Lung (tissue), 11 donors: ENCODE measurements at regions not wholly inside any gene's neighbourhood (a gene's known extent, or its start where the extent isn't known, plus 50 kb on each side); places are given as distances from the start of the nearest gene placed in this dataset.
A peak's percentile ranks its signal among the peaks of the same experiment; 100 is the strongest.

Experiments
- ATAC-seq: fragments of 200-7000 bp; cut with Tn5 transposase; one replicate; pipeline ENCODE4 v1.9.1; 2020; ENCODE audit warnings: moderate number of reproducible peaks; ENCODE audit not compliant: insufficient read depth, low FRiP score
- DNase-seq, 3 donors: peaks; one replicate each; pipeline ENCODE4 v3.0.0-alpha.2; 2013 to 2017
- H3K27ac ChIP-seq, 2 donors: one replicate each; pipeline ENCODE4 v1.5.1; 2013; ENCODE audit warnings: mild to moderate bottlenecking in 2 of 2, moderate library complexity in 2 of 2, control low read depth in 1 of 2, inconsistent platforms in 1 of 2, low read depth in 1 of 2, low read length in 1 of 2
- H3K27me3 ChIP-seq, 3 donors: one replicate each; pipeline ENCODE4 v1.5.1; 2013; ENCODE audit warnings: low read length in 2 of 3; ENCODE audit not compliant: control insufficient read depth in 3 of 3, insufficient read depth in 3 of 3
- H3K36me3 ChIP-seq, 4 donors: one replicate each; pipeline ENCODE4 v1.5.1; 2013; ENCODE audit warnings: low read length in 4 of 4, mild to moderate bottlenecking in 1 of 4, moderate library complexity in 1 of 4; ENCODE audit not compliant: control insufficient read depth in 4 of 4, insufficient read depth in 4 of 4
- H3K4me1 ChIP-seq, 5 donors: one replicate each; pipeline ENCODE4 v1.5.1; 2013; ENCODE audit warnings: low read length in 5 of 5, mild to moderate bottlenecking in 2 of 5, moderate library complexity in 1 of 5; ENCODE audit not compliant: control insufficient read depth in 5 of 5, insufficient read depth in 5 of 5
- H3K4me3 ChIP-seq: one replicate; pipeline ENCODE4 v1.5.1; 2013; ENCODE audit warnings: mild to moderate bottlenecking, control low read depth, moderate library complexity
- H3K9ac ChIP-seq, 2 donors: one replicate each; pipeline ENCODE4 v1.5.1; 2013; ENCODE audit warnings: low read length in 2 of 2, control low read depth in 1 of 2; ENCODE audit not compliant: insufficient read depth in 1 of 2
- H3K9me3 ChIP-seq, 4 donors: one replicate each; pipeline ENCODE4 v1.5.1; 2013; ENCODE audit warnings: low read length in 3 of 4, mild to moderate bottlenecking in 1 of 4, moderate library complexity in 1 of 4; ENCODE audit not compliant: control insufficient read depth in 4 of 4, insufficient read depth in 3 of 4
- WGBS, 2 donors: extraction: QIAGEN DNeasy Blood & Tissue Kit; methylation state at CpG; one replicate each; pipeline ENCODE4 v1.1.7; 2013; 5-methylcytosine and 5-hydroxymethylcytosine counted together
- TF ChIP-seq, protein P1 (sequence below): IDR thresholded peaks from 2 replicates; pipeline ENCODE4 v1.5.1; 2012; ENCODE audit warnings: mild to moderate bottlenecking; ENCODE audit errors: control extremely low read depth, extremely low read depth
- donor health status: control.
- donor health status: control.
- donor health status: Bipolar disorder and iron deficiency.
- donor health status: healthy.
- donor health status: DM: yes; HTN: yes; CAD: no.

DNA sequence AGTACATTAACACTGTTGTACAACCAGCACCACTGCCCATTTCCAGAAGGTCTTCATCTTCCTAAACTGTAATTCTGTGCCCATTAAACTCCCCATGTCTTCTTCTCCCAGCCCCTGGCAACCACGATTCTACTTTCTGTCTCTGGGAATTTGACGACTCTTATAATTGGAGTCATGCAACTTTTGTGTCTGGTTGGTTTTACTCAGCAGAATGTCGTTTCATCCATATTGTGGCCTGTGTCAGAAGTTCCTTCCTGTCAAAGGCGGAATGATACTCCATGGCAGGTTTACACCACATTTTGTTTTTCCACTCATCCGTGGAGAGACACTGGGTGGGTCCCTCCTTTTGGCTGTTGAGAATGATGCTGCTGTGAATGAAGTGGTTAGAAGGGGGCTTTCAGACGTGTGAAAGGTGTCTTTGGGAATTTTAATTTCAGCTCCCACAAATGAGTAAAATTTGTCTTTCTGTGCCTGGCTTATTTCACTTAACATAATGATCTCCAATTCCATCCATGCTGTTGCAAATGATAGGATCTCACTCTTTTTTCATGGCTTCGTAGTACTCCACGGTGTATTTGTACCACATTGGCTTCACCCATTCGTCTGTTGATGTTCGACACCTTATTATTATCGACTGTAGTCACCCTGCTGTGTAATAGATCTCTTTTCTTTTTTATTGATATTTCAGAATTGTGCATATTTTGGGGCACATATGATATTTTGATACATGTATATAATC lies 86.1 kb upstream of the SEPTIN5 start:
- Histone ChIP-seq H3K9ac (no peak overlapping the region), H3K27ac (no peak overlapping the region), H3K36me3 (no peaks in the 10 kb centered on the region), H3K9me3 (no peaks in the 10 kb centered on the region), H3K4me3 (no peak overlapping the region), H3K27me3 (no peaks in the 10 kb centered on the region), H3K4me1 (no peaks in the 10 kb centered on the region)
- TF ChIP-seq, protein P1, sequence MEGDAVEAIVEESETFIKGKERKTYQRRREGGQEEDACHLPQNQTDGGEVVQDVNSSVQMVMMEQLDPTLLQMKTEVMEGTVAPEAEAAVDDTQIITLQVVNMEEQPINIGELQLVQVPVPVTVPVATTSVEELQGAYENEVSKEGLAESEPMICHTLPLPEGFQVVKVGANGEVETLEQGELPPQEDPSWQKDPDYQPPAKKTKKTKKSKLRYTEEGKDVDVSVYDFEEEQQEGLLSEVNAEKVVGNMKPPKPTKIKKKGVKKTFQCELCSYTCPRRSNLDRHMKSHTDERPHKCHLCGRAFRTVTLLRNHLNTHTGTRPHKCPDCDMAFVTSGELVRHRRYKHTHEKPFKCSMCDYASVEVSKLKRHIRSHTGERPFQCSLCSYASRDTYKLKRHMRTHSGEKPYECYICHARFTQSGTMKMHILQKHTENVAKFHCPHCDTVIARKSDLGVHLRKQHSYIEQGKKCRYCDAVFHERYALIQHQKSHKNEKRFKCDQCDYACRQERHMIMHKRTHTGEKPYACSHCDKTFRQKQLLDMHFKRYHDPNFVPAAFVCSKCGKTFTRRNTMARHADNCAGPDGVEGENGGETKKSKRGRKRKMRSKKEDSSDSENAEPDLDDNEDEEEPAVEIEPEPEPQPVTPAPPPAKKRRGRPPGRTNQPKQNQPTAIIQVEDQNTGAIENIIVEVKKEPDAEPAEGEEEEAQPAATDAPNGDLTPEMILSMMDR = no peak
- 77 to 85% methylated on average over 11 of the region's 11 CpGs for WGBS, 2 donors
- ATAC-seq (no peak), DNase-seq (no peak)

DNA sequence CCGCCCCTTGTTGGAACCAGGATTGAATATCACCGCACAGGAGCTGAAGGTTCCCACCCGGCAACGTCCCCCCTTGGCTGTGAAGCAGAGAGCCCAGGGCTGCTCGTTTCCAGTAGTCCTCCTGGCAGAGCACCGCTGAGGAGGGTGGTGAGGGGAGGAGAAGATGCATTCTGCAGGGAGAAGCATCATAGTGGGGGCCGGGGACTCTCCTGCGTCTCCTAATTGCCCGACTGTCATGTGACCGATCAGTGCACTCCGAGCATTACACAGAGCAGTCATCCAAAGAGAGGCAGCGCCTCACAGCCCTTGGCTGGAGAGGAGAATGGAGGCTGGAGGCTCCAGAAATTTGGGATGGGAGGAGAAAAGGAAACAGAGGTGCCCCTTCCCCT lies 85.0 kb upstream of the SEPTIN5 start:
- no peaks in the 10 kb centered on the region for H3K9me3 ChIP-seq
- H3K36me3 ChIP-seq = no peaks in the 10 kb centered on the region
- H3K27ac ChIP-seq = no peak overlapping the region
- ATAC-seq (no peak), DNase-seq (no peak)
- WGBS, 2 donors = 73 to 86% methylated on average over 12 of the region's 12 CpGs
- no peaks in the 10 kb centered on the region for H3K4me1 ChIP-seq
- H3K4me3 ChIP-seq = no peak overlapping the region
- no peaks in the 10 kb centered on the region for H3K27me3 ChIP-seq
- no peak overlapping the region for H3K9ac ChIP-seq
- TF ChIP-seq, protein P1 = no peak

DNA sequence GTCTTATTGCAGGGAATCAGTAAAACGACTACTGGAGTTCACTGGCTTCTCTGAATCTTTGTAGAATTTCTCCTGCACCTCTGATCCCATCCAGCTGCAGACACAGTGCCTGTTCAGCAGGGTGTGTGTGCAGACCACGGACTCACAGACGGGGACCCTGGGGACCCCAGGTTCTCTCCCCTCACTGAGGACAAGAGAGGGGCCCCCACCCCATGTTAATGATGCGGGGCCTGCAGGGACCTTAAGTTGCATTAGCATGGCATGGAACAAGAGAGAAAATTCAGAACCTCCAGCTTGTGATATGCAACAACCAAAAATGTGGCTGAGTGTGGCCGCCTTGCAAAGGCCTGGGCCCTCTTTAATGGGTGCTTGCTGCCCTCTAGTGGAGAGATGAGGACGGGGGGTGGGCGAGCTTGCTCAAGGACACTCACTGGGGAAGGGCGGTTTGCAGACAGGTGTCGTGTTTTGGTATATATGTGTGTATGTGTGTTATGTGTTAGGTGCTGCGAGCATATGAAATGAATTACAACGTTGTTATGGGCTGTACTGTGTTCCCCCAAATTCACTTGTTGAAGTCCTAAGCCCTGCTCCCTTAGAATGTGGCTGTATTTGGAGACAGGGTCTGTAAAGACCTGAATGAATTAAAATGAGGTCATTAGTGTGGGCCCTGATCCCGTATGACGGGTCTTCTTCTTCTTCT lies 84.4 kb upstream of the SEPTIN5 start:
- Histone ChIP-seq H3K4me1 (no peaks in the 10 kb centered on the region), H3K27ac (no peak overlapping the region), H3K9me3 (no peaks in the 10 kb centered on the region), H3K27me3 (no peaks in the 10 kb centered on the region), H3K4me3 (no peak overlapping the region), H3K9ac (no peak overlapping the region), H3K36me3 (no peaks in the 10 kb centered on the region)
- 18 to 25% methylated on average over 13 of the region's 13 CpGs for WGBS, 2 donors
- ATAC-seq (peak; percentile 76), DNase-seq (peak; percentile 84 to 87 (median 86))
- TF ChIP-seq, protein P1 = peak; percentile 79
